ENCODE measurements at regions not wholly inside any gene's neighbourhood (a gene's known extent, or its start where the extent isn't known, plus 50 kb on each side); places are given as distances from the start of the nearest gene placed in this dataset.

GRCh38 chr16:13426736-13427135 lies 493.2 kb upstream of the ERCC4 start:
- TF ChIP-seq CTCF (IDR thresholded peaks at IDR 0.05): no peak
- TF ChIP-seq POLR2A (IDR thresholded peaks at IDR 0.05): no peak

Measured in right lobe of liver (tissue), 4 donors.